Mesothelial cell of epicardium (in vitro differentiated cells): ENCODE measurements at regions not wholly inside any gene's neighbourhood (a gene's known extent, or its start where the extent isn't known, plus 50 kb on each side); places are given as distances from the start of the nearest gene placed in this dataset.

Experiments used
- DNase-seq, 2 experiments: peaks; one replicate each; pipeline ENCODE4 v3.0.0; 2021; ENCODE audit warnings: low spot score in 2 of 2; ENCODE audit not compliant: unreplicated experiment in 2 of 2
- H3K27ac Mint-ChIP-seq: 2 replicates; pipeline ENCODE4 v1.8.0; 2021; ENCODE audit warnings: mixed read lengths
- H3K27me3 Mint-ChIP-seq: 2 replicates; pipeline ENCODE4 v1.8.0; 2021; ENCODE audit warnings: low read depth, mixed read lengths
- H3K36me3 Mint-ChIP-seq: 2 replicates; pipeline ENCODE4 v1.8.0; 2021; ENCODE audit warnings: mixed read lengths
- H3K4me1 Mint-ChIP-seq: 2 replicates; pipeline ENCODE4 v1.8.0; 2021; ENCODE audit warnings: mixed read lengths
- H3K4me3 Mint-ChIP-seq: 2 replicates; pipeline ENCODE4 v1.8.0; 2021; ENCODE audit warnings: mild to moderate bottlenecking, moderate library complexity, mixed read lengths
- H3K9me3 Mint-ChIP-seq: 2 replicates; pipeline ENCODE4 v1.8.0; 2021; ENCODE audit warnings: mixed read lengths
- CTCF ChIP-seq: fragments of 200-600 bp; sonication (generic); IDR thresholded peaks from one replicate; pipeline ENCODE4 v1.5.0; 2021; ENCODE audit warnings: antibody characterized with exemption; ENCODE audit not compliant: unreplicated experiment

GRCh38 chr18:39793609-39794008, 2161.4 kb upstream of the PIK3C3 start:
- no peak overlapping the region for H3K27ac Mint-ChIP-seq
- H3K4me1 Mint-ChIP-seq, result no peaks in the 10 kb centered on the region
- no peaks in the 10 kb centered on the region for H3K9me3 Mint-ChIP-seq
- H3K4me3 Mint-ChIP-seq, result no peak overlapping the region
- no peaks in the 10 kb centered on the region for H3K36me3 Mint-ChIP-seq
- no peaks in the 10 kb centered on the region for H3K27me3 Mint-ChIP-seq
- TF ChIP-seq CTCF, result no peak
- DNase-seq, result no peak

GRCh38 chr18:39788383-39788782, 2166.7 kb upstream of the PIK3C3 start:
- H3K27me3 Mint-ChIP-seq, result no peaks in the 10 kb centered on the region
- H3K4me3 Mint-ChIP-seq, result no peak overlapping the region
- no peaks in the 10 kb centered on the region for H3K36me3 Mint-ChIP-seq
- DNase-seq, result no peak
- H3K4me1 Mint-ChIP-seq, result peaks cover 20% of the 10 kb centered on the region
- peaks cover 4% of the 10 kb centered on the region for H3K9me3 Mint-ChIP-seq
- H3K27ac Mint-ChIP-seq, result no peak overlapping the region
- TF ChIP-seq CTCF, result no peak

- Mint-ChIP-seq H3K27ac (no peak overlapping the region), H3K4me3 (no peak overlapping the region), H3K36me3 (no peaks in the 10 kb centered on the region), H3K4me1 (peaks cover 21% of the 10 kb centered on the region), H3K9me3 (peaks cover 4% of the 10 kb centered on the region), H3K27me3 (no peaks in the 10 kb centered on the region)
- DNase-seq, result no peak
- TF ChIP-seq CTCF, result no peak
Measured at GRCh38 chr18:39786477-39786876, 2168.6 kb upstream of the PIK3C3 start.

- Mint-ChIP-seq H3K27me3 (no peaks in the 10 kb centered on the region), H3K9me3 (peaks cover 4% of the 10 kb centered on the region), H3K4me3 (no peak overlapping the region), H3K36me3 (no peaks in the 10 kb centered on the region), H3K27ac (no peak overlapping the region), H3K4me1 (peaks cover 26% of the 10 kb centered on the region)
- TF ChIP-seq CTCF, result no peak
- DNase-seq, result no peak
Measured at GRCh38 chr18:39784541-39784940, 2170.5 kb upstream of the PIK3C3 start.

DNA sequence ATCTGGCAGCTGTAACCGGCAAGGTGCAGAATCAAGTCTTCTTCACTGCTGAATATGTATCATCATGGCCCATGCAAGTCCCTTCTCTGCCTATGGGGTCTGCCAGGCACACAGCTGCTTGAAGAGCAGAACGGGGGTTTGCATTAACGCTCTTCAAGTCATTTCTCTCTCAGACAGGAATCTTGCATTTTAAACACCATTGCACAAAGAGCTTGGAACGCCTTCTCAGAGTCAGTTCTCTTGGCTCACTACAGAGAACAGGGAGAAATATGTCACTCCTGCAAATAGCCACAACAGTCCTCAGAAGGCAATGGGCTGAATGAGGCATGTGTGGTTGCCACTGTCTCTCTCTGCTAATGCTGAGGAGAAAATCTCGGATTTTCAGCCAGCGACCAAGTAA, 2173.5 kb upstream of the PIK3C3 start:
- Mint-ChIP-seq H3K27me3 (no peaks in the 10 kb centered on the region), H3K27ac (no peak overlapping the region), H3K4me1 (peaks cover 22% of the 10 kb centered on the region), H3K4me3 (no peak overlapping the region), H3K36me3 (no peaks in the 10 kb centered on the region), H3K9me3 (no peaks in the 10 kb centered on the region)
- DNase-seq, result no peak
- TF ChIP-seq CTCF, result no peak

GRCh38 chr18:39780774-39781173, 2174.3 kb upstream of the PIK3C3 start:
- H3K4me1 Mint-ChIP-seq, result peaks cover 20% of the 10 kb centered on the region
- H3K27me3 Mint-ChIP-seq, result no peaks in the 10 kb centered on the region
- no peak overlapping the region for H3K4me3 Mint-ChIP-seq
- H3K27ac Mint-ChIP-seq, result no peak overlapping the region
- no peak for DNase-seq
- no peaks in the 10 kb centered on the region for H3K9me3 Mint-ChIP-seq
- TF ChIP-seq CTCF, result no peak
- no peaks in the 10 kb centered on the region for H3K36me3 Mint-ChIP-seq
